ENCODE measurements at regions not wholly inside any gene's neighbourhood (a gene's known extent, or its start where the extent isn't known, plus 50 kb on each side); places are given as distances from the start of the nearest gene placed in this dataset.

- H3K9me3 ChIP-seq (ENCODE audit: low read length) = peaks cover 28% of the 10 kb centered on the region
- H3K4me1 ChIP-seq (ENCODE audit: insufficient read depth, low read length) = no peaks in the 10 kb centered on the region
- H4K20me1 ChIP-seq (ENCODE audit: insufficient read depth, low read length) = no peaks in the 10 kb centered on the region
- TF ChIP-seq ZSCAN31 (CRISPR knock-in tag; IDR thresholded peaks at IDR 0.05; ENCODE audit: low read depth) (no peak), RBAK (CRISPR knock-in tag; IDR thresholded peaks at IDR 0.05) (no peak)
- in situ Hi-C loops (cut with HindIII; ENCODE audit: extremely low pct_ligation_motif_present, low pct_unique_long_range_greater_than_20kb) (no loop called here), intact Hi-C loops (cut with micrococcal nuclease; ENCODE audit: unreplicated experiment) (no loop called here)
- no peak overlapping the region for H3K9ac ChIP-seq (ENCODE audit: insufficient read depth, low read depth, low read length)
- BruUV-seq (replicated peaks) = no TSS peak
- no peak overlapping the region for H3K4me2 ChIP-seq (ENCODE audit: low read depth, low read length)
- ChIA-PET CTCF (ENCODE audit: low intra/inter-chr PET ratio, low total read pairs) (no interaction called here), POLR2A (no interaction called here)
- FAIRE-seq (no peak), DNase-seq (ENCODE audit: low spot score) (no peak), ATAC-seq (no peak)
- no peak overlapping the region for H2AFZ ChIP-seq (ENCODE audit: low read length)
- 2% methylated on average over 1 of the region's 1 CpG for whole genome bisulfite sequencing (ENCODE audit: low lambda C conversion rate)
- H3K4me3 ChIP-seq (replicated peaks in 1 of 3; ENCODE audit: insufficient read depth in 1 of 3, low read depth in 2 of 3, low read length in 3 of 3) = no peak overlapping the region
- H3K36me3 ChIP-seq (replicated peaks in 1 of 2; ENCODE audit: control insufficient read depth in 1 of 2, insufficient read depth in 2 of 2, low read length in 2 of 2) = no peaks in the 10 kb centered on the region
- H3K27me3 ChIP-seq (ENCODE audit: control insufficient read depth in 1 of 2, insufficient read depth in 2 of 2, low read length in 2 of 2) = no peaks in the 10 kb centered on the region
- no peak overlapping the region for H3K27ac ChIP-seq (ENCODE audit: extremely low read length, insufficient read depth, low read length)
- H3K79me2 ChIP-seq (ENCODE audit: insufficient read depth, low read length) = no peaks in the 10 kb centered on the region
Measured at GRCh38 chr2:156918410-156918809, 339.1 kb upstream of the GALNT5 start.

- ChIA-PET CTCF (ENCODE audit: low intra/inter-chr PET ratio, low total read pairs) (no interaction called here), POLR2A (no interaction called here)
- Histone ChIP-seq H3K79me2 (ENCODE audit: insufficient read depth, low read length) (no peaks in the 10 kb centered on the region), H3K36me3 (replicated peaks in 1 of 2; ENCODE audit: control insufficient read depth in 1 of 2, insufficient read depth in 2 of 2, low read length in 2 of 2) (no peaks in the 10 kb centered on the region), H2AFZ (ENCODE audit: low read length) (no peak overlapping the region), H3K9ac (ENCODE audit: insufficient read depth, low read depth, low read length) (no peak overlapping the region), H3K27ac (ENCODE audit: extremely low read length, insufficient read depth, low read length) (no peak overlapping the region), H3K4me3 (replicated peaks in 1 of 3; ENCODE audit: insufficient read depth in 1 of 3, low read depth in 2 of 3, low read length in 3 of 3) (no peak overlapping the region), H3K4me2 (ENCODE audit: low read depth, low read length) (no peak overlapping the region), H3K27me3 (ENCODE audit: control insufficient read depth in 1 of 2, insufficient read depth in 2 of 2, low read length in 2 of 2) (no peaks in the 10 kb centered on the region), H4K20me1 (ENCODE audit: insufficient read depth, low read length) (no peaks in the 10 kb centered on the region), H3K9me3 (ENCODE audit: low read length) (peaks cover 44% of the 10 kb centered on the region), H3K4me1 (ENCODE audit: insufficient read depth, low read length) (no peaks in the 10 kb centered on the region)
- no peak for ATAC-seq
- DNase-seq (ENCODE audit: low spot score) = no peak
- intact Hi-C loops (cut with micrococcal nuclease; ENCODE audit: unreplicated experiment) (no loop called here), in situ Hi-C loops (cut with HindIII; ENCODE audit: extremely low pct_ligation_motif_present, low pct_unique_long_range_greater_than_20kb) (no loop called here)
- FAIRE-seq = no peak
- 1% methylated on average over 2 of the region's 2 CpGs for WGBS (ENCODE audit: low lambda C conversion rate)
- BruUV-seq (replicated peaks) = no TSS peak
- TF ChIP-seq ZNF12 (CRISPR knock-in tag; IDR thresholded peaks at IDR 0.05) = no peak
- TF ChIP-seq ZNF263 (CRISPR knock-in tag; IDR thresholded peaks at IDR 0.05) = no peak
- no peak for TF ChIP-seq FOSL2 (CRISPR knock-in tag; IDR thresholded peaks at IDR 0.05)
- no peak for TF ChIP-seq RXRB (CRISPR knock-in tag; IDR thresholded peaks at IDR 0.05; ENCODE audit: borderline replicate concordance)
- no peak for TF ChIP-seq SNAPC4 (CRISPR knock-in tag; IDR thresholded peaks at IDR 0.05)
- TF ChIP-seq ZBTB38 (CRISPR knock-in tag; IDR thresholded peaks at IDR 0.05) = no peak
- TF ChIP-seq ERF (CRISPR knock-in tag; IDR thresholded peaks at IDR 0.05) = no peak
- no peak for TF ChIP-seq ZNF781 (CRISPR knock-in tag; IDR thresholded peaks at IDR 0.05; ENCODE audit: borderline replicate concordance, not compliant biosample characterization)
- no peak for TF ChIP-seq ZSCAN12 (CRISPR knock-in tag; IDR thresholded peaks at IDR 0.05)
- no peak for TF ChIP-seq ZNF331 (CRISPR knock-in tag; IDR thresholded peaks at IDR 0.05)
- no peak for TF ChIP-seq CEBPZ (IDR thresholded peaks at IDR 0.05; ENCODE audit: low read length)
Measured at GRCh38 chr2:156930423-156930822, 327.1 kb upstream of the GALNT5 start.

Data from HepG2 (cell line).